Caco-2 (cell line): ENCODE measurements at regions not wholly inside any gene's neighbourhood (a gene's known extent, or its start where the extent isn't known, plus 50 kb on each side); places are given as distances from the start of the nearest gene placed in this dataset.

Experiments
- BruUV-seq: library from RNA; stranded (reverse); fragments of 400-500 nt; replicated peaks from 2 replicates; lab custom pipeline; 2021; lab: Mats Ljungman, UMichigan
- CTCF ChIA-PET: fragments of 300-600 bp; sonication (Branson Sonifier 250); formaldehyde crosslinking; loops from one replicate; lab custom pipeline; 2022; ENCODE audit warnings: antibody characterized with exemption; lab: Charles Lee
- POLR2A ChIA-PET: fragments of 300-600 bp; sonication (Branson Sonifier 250); formaldehyde crosslinking; loops from one replicate; lab custom pipeline; 2022; ENCODE audit warnings: antibody characterized with exemption; lab: Charles Lee
- DNase-seq, 2 experiments: peaks; one replicate each; pipeline versions ENCODE4 v3.0.0 to v3.0.0-alpha.2; 2020 to 2022
- H3K27me3 ChIP-seq: replicated peaks from 2 replicates; pipeline ENCODE4 v1.6.0; 2011; ENCODE audit warnings: low read length; ENCODE audit not compliant: control insufficient read depth, insufficient read depth
- H3K36me3 ChIP-seq: 2 replicates; pipeline ENCODE4 v1.5.1; 2011; ENCODE audit warnings: low read length; ENCODE audit not compliant: control insufficient read depth, insufficient read depth
- H3K4me1 ChIP-seq: fragments of 250-450 bp; sonication (Bioruptor Pico); 2 replicates; pipeline ENCODE4 v1.5.1; 2020; ENCODE audit warnings: mild to moderate bottlenecking
- H3K4me3 ChIP-seq: 2 replicates; pipeline ENCODE4 v1.5.1; 2011; ENCODE audit warnings: low read depth, mild to moderate bottlenecking, control low read depth, low read length
- H3K9me3 ChIP-seq: fragments of 250-450 bp; sonication (Bioruptor Pico); 2 replicates; pipeline ENCODE4 v1.5.1; 2020; ENCODE audit warnings: mild to moderate bottlenecking, moderate library complexity
- H3K27ac Mint-ChIP-seq: one replicate; pipeline ENCODE4 v1.8.0; 2022; ENCODE audit warnings: mixed read lengths; ENCODE audit not compliant: unreplicated experiment
- H3K27me3 Mint-ChIP-seq: one replicate; pipeline ENCODE4 v1.8.0; 2022; ENCODE audit warnings: mixed read lengths; ENCODE audit not compliant: insufficient read depth, unreplicated experiment
- H3K36me3 Mint-ChIP-seq: one replicate; pipeline ENCODE4 v1.8.0; 2022; ENCODE audit warnings: mild to moderate bottlenecking, mixed read lengths; ENCODE audit not compliant: insufficient read depth, unreplicated experiment
- H3K4me1 Mint-ChIP-seq: one replicate; pipeline ENCODE4 v1.8.0; 2022; ENCODE audit warnings: low read depth, mixed read lengths; ENCODE audit not compliant: unreplicated experiment
- H3K4me3 Mint-ChIP-seq: one replicate; pipeline ENCODE4 v1.8.0; 2022; ENCODE audit warnings: mild to moderate bottlenecking, moderate library complexity, mixed read lengths; ENCODE audit not compliant: unreplicated experiment
- H3K9me3 Mint-ChIP-seq: one replicate; pipeline ENCODE4 v1.8.0; 2022; ENCODE audit warnings: mixed read lengths; ENCODE audit not compliant: unreplicated experiment
- CTCF ChIP-seq, 2 experiments: fragments of 200-600 bp in 1 of 2; IDR thresholded peaks; 1 replicate in 1 of 2; 2 replicates in 1 of 2; pipeline versions ENCODE4 v1.5.1 to v1.8.0; 2011 to 2022; ENCODE audit warnings: antibody characterized with exemption in 1 of 2, control low read depth in 1 of 2, inconsistent platforms in 1 of 2, low read depth in 1 of 2, low read length in 1 of 2, mild to moderate bottlenecking in 1 of 2, moderate library complexity in 1 of 2; ENCODE audit not compliant: insufficient read depth in 1 of 2, severe bottlenecking in 1 of 2, unreplicated experiment in 1 of 2
- intact Hi-C: fragments of 100-400 bp; cut with micrococcal nuclease; formaldehyde crosslinking; loops from one replicate; pipeline ENCODE4 v1.10.0; 2022; ENCODE audit not compliant: unreplicated experiment

- Histone ChIP-seq H3K36me3 (no peaks in the 10 kb centered on the region), H3K4me1 (no peaks in the 10 kb centered on the region), H3K27me3 (no peaks in the 10 kb centered on the region), H3K9me3 (no peaks in the 10 kb centered on the region), H3K4me3 (no peak overlapping the region)
- intact Hi-C loops: no loop called here
- no peaks in the 10 kb centered on the region for H3K4me1 Mint-ChIP-seq
- ChIA-PET POLR2A (no interaction called here), CTCF (no interaction called here)
- no peak overlapping the region for H3K4me3 Mint-ChIP-seq
- no peaks in the 10 kb centered on the region for H3K36me3 Mint-ChIP-seq
- DNase-seq: no peak
- no peaks in the 10 kb centered on the region for H3K27me3 Mint-ChIP-seq
- H3K9me3 Mint-ChIP-seq: peaks cover 19% of the 10 kb centered on the region
- no peak for TF ChIP-seq CTCF (IDR thresholded peaks at IDR 0.05; ENCODE audit: insufficient read depth in 1 of 2, low read depth in 1 of 2, low read length in 1 of 2, severe bottlenecking in 1 of 2, unreplicated experiment in 1 of 2)
- H3K27ac Mint-ChIP-seq: no peak overlapping the region
- BruUV-seq: no TSS peak
Observed at GRCh38 chr4:144259285-144259684, 118.8 kb upstream of the GYPA start.

GRCh38 chr4:144267084-144267483 is 126.6 kb upstream of the GYPA start:
- Histone ChIP-seq H3K27me3 (no peaks in the 10 kb centered on the region), H3K36me3 (no peaks in the 10 kb centered on the region), H3K9me3 (no peaks in the 10 kb centered on the region), H3K4me1 (no peaks in the 10 kb centered on the region), H3K4me3 (no peak overlapping the region)
- no peaks in the 10 kb centered on the region for H3K4me1 Mint-ChIP-seq
- H3K27me3 Mint-ChIP-seq: no peaks in the 10 kb centered on the region
- BruUV-seq: no TSS peak
- intact Hi-C loops: no loop called here
- ChIA-PET CTCF (no interaction called here), POLR2A (no interaction called here)
- no peaks in the 10 kb centered on the region for H3K36me3 Mint-ChIP-seq
- no peak for TF ChIP-seq CTCF (IDR thresholded peaks at IDR 0.05; ENCODE audit: insufficient read depth in 1 of 2, low read depth in 1 of 2, low read length in 1 of 2, severe bottlenecking in 1 of 2, unreplicated experiment in 1 of 2)
- H3K9me3 Mint-ChIP-seq: no peaks in the 10 kb centered on the region
- no peak for DNase-seq
- no peak overlapping the region for H3K4me3 Mint-ChIP-seq
- H3K27ac Mint-ChIP-seq: no peak overlapping the region

GRCh38 chr4:144280688-144281087 is 140.2 kb upstream of the GYPA start:
- ChIA-PET POLR2A (no interaction called here), CTCF (no interaction called here)
- H3K4me1 Mint-ChIP-seq: no peaks in the 10 kb centered on the region
- DNase-seq: no peak
- no peak for TF ChIP-seq CTCF (IDR thresholded peaks at IDR 0.05; ENCODE audit: insufficient read depth in 1 of 2, low read depth in 1 of 2, low read length in 1 of 2, severe bottlenecking in 1 of 2, unreplicated experiment in 1 of 2)
- no peaks in the 10 kb centered on the region for H3K36me3 ChIP-seq
- H3K9me3 Mint-ChIP-seq: no peaks in the 10 kb centered on the region
- no peak overlapping the region for H3K4me3 ChIP-seq
- no peaks in the 10 kb centered on the region for H3K4me1 ChIP-seq
- peaks cover 8% of the 10 kb centered on the region for H3K27me3 Mint-ChIP-seq
- no peaks in the 10 kb centered on the region for H3K36me3 Mint-ChIP-seq
- no peak overlapping the region for H3K4me3 Mint-ChIP-seq
- no TSS peak for BruUV-seq
- H3K27me3 ChIP-seq: no peaks in the 10 kb centered on the region
- intact Hi-C loops: no loop called here
- H3K27ac Mint-ChIP-seq: no peak overlapping the region
- H3K9me3 ChIP-seq: no peaks in the 10 kb centered on the region
